ENCODE measurements at regions not wholly inside any gene's neighbourhood (a gene's known extent, or its start where the extent isn't known, plus 50 kb on each side); places are given as distances from the start of the nearest gene placed in this dataset.
"Not testable (repeated sequence)": the region's sequence is repeated elsewhere in the genome, so short reads cannot be mapped to it uniquely, and the experiment has no call there.

GRCh38 chr2:78814331-78814986 is 211.0 kb upstream of the REG3G start:
- DNase-seq (ENCODE audit: low spot score), result no peak

GRCh38 chr2:78817430-78817829 is 208.1 kb upstream of the REG3G start:
- DNase-seq (ENCODE audit: low spot score), result no peak

- no peak for DNase-seq (ENCODE audit: low spot score)
These were observed 193.0 kb upstream of the REG3G start for GRCh38 chr2:78832481-78832880.

- no peak for DNase-seq (ENCODE audit: low spot score)
These were observed 186.2 kb upstream of the REG3G start for GRCh38 chr2:78839259-78839658.

GRCh38 chr2:78840311-78840710 is 185.2 kb upstream of the REG3G start:
- not testable (repeated sequence) for DNase-seq (ENCODE audit: low spot score)

GRCh38 chr2:78845664-78846185 is 179.8 kb upstream of the REG3G start:
- no peak for DNase-seq (ENCODE audit: low spot score)

GRCh38 chr2:78861546-78861945 is 164.0 kb upstream of the REG3G start:
- DNase-seq (ENCODE audit: low spot score), result no peak

- DNase-seq (ENCODE audit: low spot score), result no peak
These were observed 161.3 kb upstream of the REG3G start for GRCh38 chr2:78864205-78864604.

- no peak for DNase-seq (ENCODE audit: low spot score)
These were observed 159.8 kb upstream of the REG3G start for GRCh38 chr2:78865667-78866066.

- no peak for DNase-seq (ENCODE audit: low spot score)
These were observed 155.0 kb upstream of the REG3G start for GRCh38 chr2:78870343-78870967.

GRCh38 chr2:78873526-78873925 is 152.0 kb upstream of the REG3G start:
- DNase-seq (ENCODE audit: low spot score), result no peak

- no peak for DNase-seq (ENCODE audit: low spot score)
These were observed 149.2 kb upstream of the REG3G start for GRCh38 chr2:78876316-78876688.

- no peak for DNase-seq (ENCODE audit: low spot score)
These were observed 138.1 kb upstream of the REG3G start for GRCh38 chr2:78887446-78887845.

GRCh38 chr2:78890935-78891334 is 134.6 kb upstream of the REG3G start:
- no peak for DNase-seq (ENCODE audit: low spot score)

- DNase-seq (ENCODE audit: low spot score), result no peak
These were observed 133.2 kb upstream of the REG3G start for GRCh38 chr2:78892295-78892694.

- DNase-seq (ENCODE audit: low spot score), result no peak
These were observed 130.5 kb upstream of the REG3G start for GRCh38 chr2:78895022-78895421.

- no peak for DNase-seq (ENCODE audit: low spot score)
These were observed 129.0 kb upstream of the REG3G start for GRCh38 chr2:78896536-78896935.

GRCh38 chr2:78907089-78907488 is 118.4 kb upstream of the REG3G start:
- DNase-seq (ENCODE audit: low spot score), result no peak

- DNase-seq (ENCODE audit: low spot score), result no peak
These were observed 116.5 kb upstream of the REG3G start for GRCh38 chr2:78908973-78909372.

- no peak for DNase-seq (ENCODE audit: low spot score)
These were observed 115.1 kb upstream of the REG3G start for GRCh38 chr2:78910376-78910775.

GRCh38 chr2:78913257-78913656 is 112.2 kb upstream of the REG3G start:
- no peak for DNase-seq (ENCODE audit: low spot score)

GRCh38 chr2:78925258-78925657 is 100.2 kb upstream of the REG3G start:
- no peak for DNase-seq (ENCODE audit: low spot score)

- no peak for DNase-seq (ENCODE audit: low spot score)
These were observed 97.0 kb upstream of the REG3G start for GRCh38 chr2:78928502-78928901.

- no peak for DNase-seq (ENCODE audit: low spot score)
These were observed 84.5 kb upstream of the REG3G start for GRCh38 chr2:78940998-78941397.

Data from ecto neural progenitor cell (in vitro differentiated cells).